Fibroblast of upper back skin (primary cell): ENCODE measurements at regions not wholly inside any gene's neighbourhood (a gene's known extent, or its start where the extent isn't known, plus 50 kb on each side); places are given as distances from the start of the nearest gene placed in this dataset.
"Not testable (repeated sequence)": the region's sequence is repeated elsewhere in the genome, so short reads cannot be mapped to it uniquely, and the experiment has no call there.

ENCODE experiments used
- DNase-seq: peaks from one replicate; pipeline ENCODE4 v3.0.0-alpha.2; 2013

DNA sequence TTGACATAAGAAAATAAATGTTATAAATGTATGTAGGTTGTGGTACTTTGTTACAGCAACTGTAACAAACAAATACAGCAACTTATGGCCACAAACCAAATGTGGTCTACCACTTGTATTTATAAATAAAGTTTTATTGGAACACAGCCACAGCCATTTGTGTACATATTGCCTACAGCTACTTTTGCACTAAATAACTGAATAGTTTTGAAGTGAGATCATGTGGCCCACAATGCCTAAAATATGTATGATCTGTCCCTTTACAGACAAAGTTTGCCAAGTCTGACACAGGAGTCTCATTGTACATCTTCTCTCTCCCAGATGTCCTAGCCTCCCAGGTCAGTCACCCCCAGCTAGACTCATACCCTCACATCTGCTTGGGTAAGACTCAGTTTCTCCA, 283.6 kb upstream of the PRDM9 start:
- no peak for DNase-seq

- no peak for DNase-seq
Measured at GRCh38 chr5:23221831-23222230, 285.6 kb upstream of the PRDM9 start.

- no peak for DNase-seq
Measured at GRCh38 chr5:23217159-23217558, 290.2 kb upstream of the PRDM9 start.

DNA sequence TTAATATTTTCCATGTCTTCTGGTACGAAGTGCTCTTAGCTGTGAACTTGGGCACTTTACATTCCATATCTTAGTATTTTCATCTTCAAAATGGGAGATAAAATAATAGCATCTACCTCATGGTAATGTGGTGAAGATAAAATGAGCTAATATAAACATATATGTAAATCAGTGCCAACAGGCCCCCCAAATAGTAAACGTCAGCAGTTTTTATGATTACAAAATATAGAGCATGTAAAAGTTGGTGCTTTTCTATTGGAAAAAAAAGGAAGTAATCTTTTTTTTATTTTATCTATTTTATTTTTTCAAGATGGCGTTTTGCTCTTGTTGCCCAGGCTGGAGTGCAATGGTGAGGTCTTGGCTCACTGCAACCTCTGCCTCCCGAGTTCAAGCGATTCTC, 291.1 kb upstream of the PRDM9 start:
- DNase-seq, result no peak

DNA sequence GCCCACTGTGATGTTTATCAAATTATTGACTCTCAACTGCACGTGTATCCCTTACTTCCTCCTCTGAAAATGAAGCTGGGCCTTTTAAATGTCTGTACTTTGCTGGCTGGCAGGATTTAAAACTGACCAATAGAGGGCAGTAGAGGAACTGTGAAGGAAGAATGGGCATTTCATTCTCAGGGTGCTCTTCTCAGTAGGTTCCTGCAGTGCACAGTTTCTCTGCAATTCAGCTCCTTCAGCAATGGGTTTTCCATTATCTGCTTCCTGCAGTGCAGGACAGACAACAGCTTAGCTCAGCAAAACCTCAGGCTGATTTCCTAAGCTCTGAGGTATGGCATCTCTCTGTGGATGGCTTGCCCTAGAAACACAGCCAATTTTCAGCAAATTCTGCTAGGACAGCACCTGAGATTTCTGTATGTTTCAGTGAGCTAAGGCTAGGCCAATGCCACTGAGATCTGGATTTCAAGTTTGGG, 298.4 kb upstream of the PRDM9 start:
- DNase-seq, result peak; percentile 32

DNA sequence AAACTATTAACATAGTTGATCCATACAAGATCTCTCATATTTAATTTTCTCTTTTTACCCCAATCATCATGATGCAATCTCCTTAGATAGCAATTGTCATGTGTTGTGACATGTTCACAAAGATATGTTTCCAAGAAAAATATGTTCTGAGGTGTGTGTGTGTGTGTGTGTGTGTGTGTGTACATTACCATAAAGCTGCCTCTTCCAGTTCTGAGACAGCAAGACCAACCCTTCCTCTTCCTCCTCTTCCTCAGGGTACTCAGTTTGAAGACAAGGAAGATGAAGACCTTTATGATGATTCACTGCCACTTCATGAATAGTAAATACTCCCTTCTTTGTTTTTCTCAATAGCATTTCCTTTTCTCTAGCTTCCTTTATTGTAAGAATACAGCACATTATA, 303.3 kb upstream of the PRDM9 start:
- DNase-seq, result no peak

- DNase-seq, result no peak
Measured at GRCh38 chr5:23169660-23170416, 316.7 kb upstream of the CDH12 start.

- DNase-seq, result no peak
Measured at GRCh38 chr5:23164971-23165370, 311.8 kb upstream of the CDH12 start.

GRCh38 chr5:23158179-23158578, 305.0 kb upstream of the CDH12 start:
- DNase-seq, result no peak

DNA sequence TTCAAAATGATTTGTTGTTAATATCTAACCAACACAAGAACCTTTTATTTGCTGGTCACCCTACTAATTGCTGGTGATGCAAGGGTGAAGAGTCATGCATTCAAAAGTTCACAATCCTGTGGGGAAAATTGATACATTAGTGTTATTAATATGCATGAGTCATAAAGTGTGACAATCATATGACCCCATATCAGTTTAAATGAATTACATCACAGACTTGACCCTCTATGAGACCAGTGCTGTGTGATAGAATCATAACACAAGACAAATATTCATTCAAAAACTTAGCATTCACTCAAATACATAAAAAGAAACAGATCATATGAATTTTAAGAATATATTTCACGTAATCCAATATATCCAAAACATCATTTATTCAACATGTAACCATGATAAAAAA, 304.6 kb upstream of the CDH12 start:
- no peak for DNase-seq

DNA sequence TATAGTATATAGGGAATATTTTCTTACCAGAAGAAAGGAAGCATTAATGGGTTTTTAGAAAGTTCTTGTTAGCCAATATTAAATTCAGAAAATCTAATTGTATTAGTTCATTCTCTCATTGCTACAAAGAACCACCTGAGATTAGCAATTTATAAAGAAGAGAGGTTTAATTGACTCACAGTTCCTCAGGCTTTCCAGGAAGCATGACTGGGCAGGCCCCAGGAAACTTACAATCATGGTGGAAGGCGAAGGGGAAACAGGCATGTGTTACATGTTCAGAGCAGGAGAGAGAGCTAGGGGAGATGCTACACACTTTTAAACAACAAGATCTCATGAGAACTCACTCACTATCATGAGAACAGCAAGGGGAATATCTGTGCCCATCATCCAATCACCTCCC, 304.0 kb upstream of the CDH12 start:
- DNase-seq, result no peak

- no peak for DNase-seq
Measured at GRCh38 chr5:23147625-23148024, 294.5 kb upstream of the CDH12 start.

GRCh38 chr5:23146183-23146582, 293.0 kb upstream of the CDH12 start:
- no peak for DNase-seq

- DNase-seq, result no peak
Measured at GRCh38 chr5:23139338-23140171, 286.4 kb upstream of the CDH12 start.

- no peak for DNase-seq
Measured at GRCh38 chr5:23136958-23137357, 283.8 kb upstream of the CDH12 start.

- DNase-seq, result no peak
Measured at GRCh38 chr5:23132231-23132630, 279.1 kb upstream of the CDH12 start.

- DNase-seq, result no peak
Measured at GRCh38 chr5:23112237-23112636, 259.1 kb upstream of the CDH12 start.

DNA sequence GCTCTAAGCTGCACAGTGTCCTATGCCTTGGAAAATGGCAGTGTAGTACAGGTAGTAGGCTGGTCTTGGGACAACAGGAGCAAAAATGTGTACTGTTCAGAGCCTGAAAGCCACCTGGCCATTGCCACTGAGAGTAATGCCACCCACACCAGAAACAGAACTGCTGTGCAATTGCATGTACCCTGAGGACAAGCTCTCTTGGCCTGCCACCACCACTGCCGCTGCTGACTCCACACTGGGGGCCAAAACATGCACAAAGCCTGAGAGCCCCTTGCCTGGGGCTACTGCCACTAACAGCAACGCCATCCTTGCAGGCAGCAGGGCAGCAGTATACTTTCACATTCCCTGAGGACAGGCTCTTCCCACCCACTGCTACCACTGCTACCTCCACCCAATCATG, 251.9 kb upstream of the CDH12 start:
- no peak for DNase-seq

DNA sequence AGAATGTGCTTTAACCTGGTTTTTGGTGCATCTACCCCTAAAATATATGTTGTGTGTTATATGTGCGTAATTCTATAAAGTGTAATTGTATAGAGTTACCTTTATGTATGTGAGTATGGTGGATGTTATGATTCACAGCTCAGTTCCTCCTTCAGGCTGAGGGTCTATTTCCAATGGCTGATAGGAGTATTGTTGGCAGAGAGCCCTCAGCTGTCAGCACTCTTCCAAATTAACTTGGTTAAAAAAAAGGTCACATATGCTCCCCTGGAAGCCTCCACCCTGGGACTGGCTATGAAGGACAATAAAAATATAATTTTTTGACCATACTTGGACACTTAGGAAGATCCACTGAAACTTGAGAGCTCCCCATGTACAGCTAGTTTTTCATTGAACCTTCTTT, 250.4 kb upstream of the CDH12 start:
- DNase-seq, result no peak

GRCh38 chr5:23095418-23095817, 242.3 kb upstream of the CDH12 start:
- DNase-seq, result not testable (repeated sequence)

- no peak for DNase-seq
Measured at GRCh38 chr5:23089286-23089685, 236.1 kb upstream of the CDH12 start.

- no peak for DNase-seq
Measured at GRCh38 chr5:23084815-23085214, 231.7 kb upstream of the CDH12 start.

DNA sequence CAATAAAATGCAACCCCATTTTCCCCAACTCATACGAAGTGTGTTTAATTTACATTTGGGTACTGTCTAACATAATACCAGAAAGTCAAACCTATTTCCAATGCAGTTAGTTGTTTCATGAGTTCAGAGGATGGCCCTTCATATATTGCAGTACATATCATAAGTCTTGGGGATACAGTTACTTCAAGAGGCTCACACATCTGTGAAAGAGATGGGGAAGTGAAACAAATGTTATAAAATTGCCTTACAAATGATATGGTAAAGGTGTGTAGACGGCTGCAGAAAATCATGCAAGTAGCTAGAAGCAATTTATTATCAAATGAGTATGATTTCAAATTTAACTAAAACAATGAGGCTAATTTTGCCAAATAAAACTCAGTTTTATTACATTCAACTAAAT, 219.0 kb upstream of the CDH12 start:
- DNase-seq, result no peak

GRCh38 chr5:23071682-23072081, 218.5 kb upstream of the CDH12 start:
- DNase-seq, result no peak
